GM23248 (cell line): ENCODE measurements at regions not wholly inside any gene's neighbourhood (a gene's known extent, or its start where the extent isn't known, plus 50 kb on each side); places are given as distances from the start of the nearest gene placed in this dataset.

Experiments used
- DNase-seq: peaks from one replicate; pipeline ENCODE4 v3.0.0-alpha.2; 2015
- H2AFZ ChIP-seq: fragments of 200-600 bp; sonication (generic); 2 replicates; pipeline ENCODE4 v1.6.1; 2016; ENCODE audit warnings: antibody characterized with exemption
- H3F3A ChIP-seq: fragments of 200-600 bp; sonication (generic); 2 replicates; pipeline ENCODE4 v1.6.1; 2016; ENCODE audit warnings: mild to moderate bottlenecking, antibody characterized with exemption, mixed run types; ENCODE audit not compliant: insufficient read depth
- H3K27ac ChIP-seq: fragments of 200-600 bp; sonication (generic); 2 replicates; pipeline ENCODE4 v1.5.1; 2016; ENCODE audit warnings: mild to moderate bottlenecking
- H3K27me3 ChIP-seq: fragments of 200-600 bp; sonication (generic); replicated peaks from 2 replicates; pipeline ENCODE4 v1.6.1; 2016; ENCODE audit warnings: mild to moderate bottlenecking; ENCODE audit not compliant: insufficient read depth
- H3K36me3 ChIP-seq: fragments of 200-600 bp; sonication (generic); 2 replicates; pipeline ENCODE4 v1.6.1; 2016; ENCODE audit warnings: low read depth, mild to moderate bottlenecking
- H3K4me1 ChIP-seq: fragments of 200-600 bp; sonication (generic); 2 replicates; pipeline ENCODE4 v1.6.1; 2016; ENCODE audit warnings: mild to moderate bottlenecking; ENCODE audit not compliant: insufficient read depth
- H3K4me2 ChIP-seq: fragments of 200-600 bp; sonication (generic); one replicate; pipeline ENCODE4 v1.6.1; 2016; ENCODE audit warnings: mild to moderate bottlenecking; ENCODE audit not compliant: unreplicated experiment
- H3K4me3 ChIP-seq: fragments of 200-600 bp; sonication (generic); 2 replicates; pipeline ENCODE4 v1.5.1; 2016; ENCODE audit warnings: mild to moderate bottlenecking
- H3K79me2 ChIP-seq: fragments of 200-600 bp; sonication (generic); 2 replicates; pipeline ENCODE4 v1.6.1; 2016; ENCODE audit warnings: mild to moderate bottlenecking; ENCODE audit not compliant: insufficient read depth
- H3K9ac ChIP-seq: fragments of 200-600 bp; sonication (generic); 2 replicates; pipeline ENCODE4 v1.6.1; 2016; ENCODE audit warnings: mild to moderate bottlenecking
- H3K9me2 ChIP-seq: fragments of 200-600 bp; sonication (generic); 2 replicates; pipeline ENCODE4 v1.6.1; 2016; ENCODE audit warnings: mixed run types, mild to moderate bottlenecking, moderate library complexity; ENCODE audit not compliant: insufficient read depth
- H3K9me3 ChIP-seq: fragments of 200-600 bp; sonication (generic); one replicate; pipeline ENCODE4 v1.6.1; 2017; ENCODE audit warnings: low read depth
- H4K20me1 ChIP-seq: fragments of 200-600 bp; sonication (generic); 2 replicates; pipeline ENCODE4 v1.6.0; 2016; ENCODE audit not compliant: insufficient read depth
- EZH2 ChIP-seq: fragments of 200-600 bp; sonication (generic); IDR thresholded peaks from 2 replicates; pipeline ENCODE4 v1.6.1; 2018; ENCODE audit warnings: antibody characterized with exemption, mild to moderate bottlenecking; ENCODE audit not compliant: insufficient read depth, poor library complexity, severe bottlenecking
- EZH2phosphoT487 ChIP-seq: fragments of 200-600 bp; sonication (generic); IDR thresholded peaks from 2 replicates; pipeline ENCODE4 v1.6.1; 2018; ENCODE audit warnings: antibody characterized with exemption, moderate library complexity, mild to moderate bottlenecking, low read depth; ENCODE audit not compliant: insufficient read depth
- WGBS, 2 experiments: methylation state at CpG; one replicate each; pipeline ENCODE4 v1.1.6; 2015 to 2017; ENCODE audit warnings: low lambda C conversion rate in 2 of 2, low coverage in 1 of 2; ENCODE audit errors: missing lambda C conversion rate in 2 of 2; 5-methylcytosine and 5-hydroxymethylcytosine counted together
- in situ Hi-C: fragments of 300-500 bp; cut with MboI; formaldehyde crosslinking; loops from 2 replicates; pipeline ENCODE4 v1.15.0; 2020

DNA sequence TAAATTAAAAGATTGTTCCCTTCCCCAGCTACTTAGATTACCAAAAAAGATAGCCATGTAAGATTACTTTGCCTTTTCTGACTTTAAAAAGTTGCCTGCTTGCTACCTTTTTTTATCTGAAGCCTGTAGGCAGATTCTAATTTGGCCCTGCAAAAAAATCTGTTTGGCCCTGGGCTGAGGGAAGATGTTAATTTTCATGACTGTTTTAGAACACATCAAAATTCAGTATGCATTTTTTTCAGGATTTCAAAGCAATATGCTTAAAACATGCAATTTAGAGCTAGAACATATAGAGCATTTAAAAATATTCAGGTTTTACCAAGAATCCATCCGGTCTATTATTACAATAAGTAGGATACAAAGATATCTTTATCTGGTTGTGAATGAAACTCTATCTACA lies 563.6 kb downstream of the NR2F1-AS1 start:
- H3K4me3 ChIP-seq = no peak overlapping the region

DNA sequence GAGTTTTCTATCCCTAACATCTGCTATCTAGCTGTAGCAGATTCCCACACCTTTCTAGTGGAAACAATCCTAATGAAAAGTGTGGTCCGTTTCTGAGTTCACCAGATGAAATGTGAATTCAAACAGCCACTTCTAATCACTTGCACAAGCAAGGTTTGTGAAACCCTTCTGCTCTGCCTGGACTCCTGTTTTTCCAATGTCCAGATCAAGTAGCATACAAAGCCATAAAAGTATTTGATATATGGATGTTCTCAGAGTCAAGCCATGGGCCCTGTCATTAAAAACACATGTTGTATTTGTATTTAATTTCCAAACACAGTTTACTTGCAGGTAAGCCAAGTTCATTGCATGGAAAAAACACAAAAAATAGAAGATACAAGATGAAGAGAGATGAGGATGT lies 570.4 kb downstream of the NR2F1-AS1 start:
- Histone ChIP-seq H3K4me3 (no peak overlapping the region), H3K9ac (no peak overlapping the region), H3F3A (no peaks in the 10 kb centered on the region), H2AFZ (no peak overlapping the region), H3K4me2 (no peak overlapping the region), H3K4me1 (no peaks in the 10 kb centered on the region), H3K27me3 (no peaks in the 10 kb centered on the region), H4K20me1 (no peaks in the 10 kb centered on the region), H3K36me3 (no peaks in the 10 kb centered on the region), H3K27ac (no peak overlapping the region), H3K79me2 (no peaks in the 10 kb centered on the region), H3K9me3 (no peaks in the 10 kb centered on the region), H3K9me2 (no peaks in the 10 kb centered on the region; the same call in 1 of the 2 replicates)
- TF ChIP-seq EZH2 (no peak), EZH2phosphoT487 (no peak)
- WGBS, 2 experiments = 89 to 90% methylated on average over 1 of the region's 1 CpG
- DNase-seq = no peak
- in situ Hi-C loops = no loop called here

More for the DNA sequence above, 563.6 kb downstream of the NR2F1-AS1 start:
- no peak overlapping the region for H3K27ac ChIP-seq
- no peak overlapping the region for H3K9ac ChIP-seq
- H3K27me3 ChIP-seq = no peaks in the 10 kb centered on the region
- DNase-seq = no peak
- H3K9me2 ChIP-seq = no peaks in the 10 kb centered on the region
- peaks cover 18% of the 10 kb centered on the region for H3K4me1 ChIP-seq
- no peak overlapping the region; the same call in 1 of the 2 replicates for H2AFZ ChIP-seq
- no peaks in the 10 kb centered on the region for H4K20me1 ChIP-seq
- WGBS, 2 experiments = 90 to 100% methylated on average over 1 of the region's 1 CpG
- in situ Hi-C loops = no loop called here
- peaks cover 16% of the 10 kb centered on the region for H3F3A ChIP-seq
- peak overlapping the region; percentile 50 for H3K4me2 ChIP-seq
- no peaks in the 10 kb centered on the region for H3K36me3 ChIP-seq
- TF ChIP-seq EZH2 = no peak
- no peak for TF ChIP-seq EZH2phosphoT487
- H3K79me2 ChIP-seq = no peaks in the 10 kb centered on the region
- H3K9me3 ChIP-seq = no peaks in the 10 kb centered on the region

DNA sequence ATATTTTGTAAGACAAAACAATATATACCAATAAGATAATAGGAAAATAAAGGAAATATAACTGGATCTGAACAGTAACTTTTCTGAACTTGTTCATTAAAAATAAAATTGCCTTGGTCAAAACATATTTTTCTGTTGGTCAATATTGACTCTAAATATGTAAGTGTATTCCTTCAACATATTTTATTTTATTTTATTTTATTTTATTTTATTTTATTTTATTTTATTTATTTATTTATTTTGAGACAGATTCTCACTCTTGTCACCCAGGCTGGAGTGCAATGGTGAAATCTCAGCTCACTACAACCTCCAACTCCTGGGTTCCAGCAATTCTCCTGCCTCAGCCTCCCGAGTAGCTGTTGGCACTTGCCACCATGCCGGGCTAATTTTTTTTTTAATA lies 571.0 kb downstream of the NR2F1-AS1 start:
- Histone ChIP-seq H3K27me3 (no peaks in the 10 kb centered on the region), H3F3A (no peaks in the 10 kb centered on the region), H3K36me3 (no peaks in the 10 kb centered on the region), H3K9me2 (no peaks in the 10 kb centered on the region; the same call in 1 of the 2 replicates), H3K9ac (no peak overlapping the region), H3K79me2 (no peaks in the 10 kb centered on the region), H4K20me1 (no peaks in the 10 kb centered on the region), H3K4me2 (no peak overlapping the region), H3K27ac (no peak overlapping the region), H2AFZ (no peak overlapping the region), H3K4me1 (no peaks in the 10 kb centered on the region), H3K4me3 (no peak overlapping the region), H3K9me3 (no peaks in the 10 kb centered on the region)
- WGBS, 2 experiments = 41 to 44% methylated on average over 2 of the region's 2 CpGs
- no peak for DNase-seq
- in situ Hi-C loops = no loop called here
- TF ChIP-seq EZH2phosphoT487 = no peak
- no peak for TF ChIP-seq EZH2

DNA sequence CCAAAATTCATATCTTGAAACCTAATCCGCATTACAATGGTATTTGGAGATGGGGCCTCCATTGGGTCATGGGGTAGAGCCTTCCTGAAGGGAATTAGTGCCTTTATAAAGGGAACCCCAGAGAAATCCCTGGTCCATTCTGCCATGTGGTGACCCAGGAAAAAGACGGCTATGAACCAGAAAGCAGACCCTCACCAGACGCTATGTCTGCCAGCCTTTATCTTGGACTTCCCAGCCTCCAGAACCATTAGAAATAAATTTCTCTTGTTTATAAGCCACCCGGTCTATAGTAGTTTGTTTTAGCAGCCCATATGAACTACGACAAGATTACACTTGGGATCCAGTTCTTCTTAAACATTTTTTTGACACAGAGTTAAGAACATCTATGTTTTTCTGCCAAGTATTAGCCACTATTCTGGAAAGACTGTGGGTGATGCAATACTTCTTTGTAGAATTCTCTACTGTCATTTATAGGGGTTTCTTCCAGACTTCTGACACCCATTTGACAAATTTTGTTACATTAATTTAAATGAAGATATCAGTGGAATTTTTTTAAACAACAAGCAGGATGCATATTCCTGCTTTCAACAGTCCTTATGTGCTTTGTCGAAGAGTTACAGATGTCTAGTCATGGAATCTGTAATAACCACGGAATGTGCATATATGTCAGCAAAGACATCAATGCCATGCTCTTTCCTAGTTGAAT lies 572.4 kb downstream of the NR2F1-AS1 start:
- no peaks in the 10 kb centered on the region for H4K20me1 ChIP-seq
- no peaks in the 10 kb centered on the region for H3F3A ChIP-seq
- no peak overlapping the region for H2AFZ ChIP-seq
- no peaks in the 10 kb centered on the region for H3K27me3 ChIP-seq
- H3K36me3 ChIP-seq = no peaks in the 10 kb centered on the region
- H3K79me2 ChIP-seq = no peaks in the 10 kb centered on the region
- no peaks in the 10 kb centered on the region; the same call in 1 of the 2 replicates for H3K9me2 ChIP-seq
- H3K4me3 ChIP-seq = no peak overlapping the region
- H3K4me2 ChIP-seq = no peak overlapping the region
- no peak for TF ChIP-seq EZH2
- H3K4me1 ChIP-seq = no peaks in the 10 kb centered on the region
- H3K27ac ChIP-seq = no peak overlapping the region
- no peak for DNase-seq
- H3K9ac ChIP-seq = no peak overlapping the region
- in situ Hi-C loops = no loop called here
- WGBS, 2 experiments = 72 to 73% methylated on average over 7 of the region's 7 CpGs
- H3K9me3 ChIP-seq = no peaks in the 10 kb centered on the region
